ENCODE measurements at regions not wholly inside any gene's neighbourhood (a gene's known extent, or its start where the extent isn't known, plus 50 kb on each side); places are given as distances from the start of the nearest gene placed in this dataset.
A peak's percentile ranks its signal among the peaks of the same experiment; 100 is the strongest.

DNA sequence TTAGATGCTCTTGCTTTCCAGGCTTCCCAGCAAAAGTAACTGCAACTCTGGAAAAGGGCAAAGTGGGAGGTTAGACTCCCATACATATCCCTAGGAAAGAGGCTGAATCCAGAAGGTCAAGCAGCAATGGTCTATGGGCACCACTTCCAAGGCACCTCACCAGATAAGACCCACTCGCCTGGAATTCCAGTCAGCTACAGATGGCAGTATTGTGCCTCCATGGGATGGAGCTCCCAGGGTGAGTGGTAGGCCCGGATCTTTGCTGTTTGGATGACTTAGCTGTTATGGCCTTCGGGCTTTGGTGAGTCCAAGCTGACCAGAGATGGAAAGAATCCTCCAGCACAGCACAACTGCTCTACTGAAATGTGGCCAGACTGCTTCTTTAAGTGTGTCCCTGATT is 688.0 kb downstream of the PCDH19 start:
- TF ChIP-seq, protein P1, sequence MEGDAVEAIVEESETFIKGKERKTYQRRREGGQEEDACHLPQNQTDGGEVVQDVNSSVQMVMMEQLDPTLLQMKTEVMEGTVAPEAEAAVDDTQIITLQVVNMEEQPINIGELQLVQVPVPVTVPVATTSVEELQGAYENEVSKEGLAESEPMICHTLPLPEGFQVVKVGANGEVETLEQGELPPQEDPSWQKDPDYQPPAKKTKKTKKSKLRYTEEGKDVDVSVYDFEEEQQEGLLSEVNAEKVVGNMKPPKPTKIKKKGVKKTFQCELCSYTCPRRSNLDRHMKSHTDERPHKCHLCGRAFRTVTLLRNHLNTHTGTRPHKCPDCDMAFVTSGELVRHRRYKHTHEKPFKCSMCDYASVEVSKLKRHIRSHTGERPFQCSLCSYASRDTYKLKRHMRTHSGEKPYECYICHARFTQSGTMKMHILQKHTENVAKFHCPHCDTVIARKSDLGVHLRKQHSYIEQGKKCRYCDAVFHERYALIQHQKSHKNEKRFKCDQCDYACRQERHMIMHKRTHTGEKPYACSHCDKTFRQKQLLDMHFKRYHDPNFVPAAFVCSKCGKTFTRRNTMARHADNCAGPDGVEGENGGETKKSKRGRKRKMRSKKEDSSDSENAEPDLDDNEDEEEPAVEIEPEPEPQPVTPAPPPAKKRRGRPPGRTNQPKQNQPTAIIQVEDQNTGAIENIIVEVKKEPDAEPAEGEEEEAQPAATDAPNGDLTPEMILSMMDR (conservative IDR thresholded peaks at IDR 0.05; ENCODE audit: low read depth in 2 of 2): peak in 1 of 2 experiments; percentile 50; a peak in 2 of 4 replicates
- no peak for TF ChIP-seq CREB1 (CRISPR knock-in tag; IDR thresholded peaks at IDR 0.05; ENCODE audit: low read depth)
- no peak for TF ChIP-seq EZH2 (IDR thresholded peaks at IDR 0.05; ENCODE audit: low read depth, unreplicated experiment)
- TF ChIP-seq POLR2AphosphoS5 (IDR thresholded peaks at IDR 0.05; ENCODE audit: low read depth): no peak
- TF ChIP-seq EZH2phosphoT487 (IDR thresholded peaks at IDR 0.05; ENCODE audit: unreplicated experiment): no peak

Data from GM23338 (cell line).